ENCODE measurements at regions not wholly inside any gene's neighbourhood (a gene's known extent, or its start where the extent isn't known, plus 50 kb on each side); places are given as distances from the start of the nearest gene placed in this dataset.

DNA sequence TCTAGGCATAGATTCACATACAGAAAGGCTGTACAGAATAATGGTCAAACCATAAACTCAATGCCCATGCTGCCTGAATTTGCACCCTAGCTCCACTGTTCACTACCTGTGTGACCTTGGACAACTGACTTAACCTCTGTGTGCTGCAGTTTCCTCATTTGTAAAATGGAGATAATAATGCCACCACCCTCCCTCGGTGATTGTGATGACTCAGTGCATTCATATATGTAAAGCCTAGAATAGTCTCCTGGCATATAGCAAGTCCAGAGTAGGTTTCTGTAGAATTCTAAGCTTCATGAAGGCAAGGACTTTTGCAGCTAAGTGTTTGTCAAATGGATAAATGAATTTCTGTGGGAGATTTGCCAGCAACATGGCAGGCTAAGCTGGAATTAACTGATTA lies 297.8 kb upstream of the NR4A3 start:
- no peak for DNase-seq

More for the DNA sequence above, 297.8 kb upstream of the NR4A3 start:
- peaks cover 0 to 2% of the 10 kb centered on the region in 2 experiments; a peak in 2 of 5 replicates for H3K9me3 Mint-ChIP-seq
- peaks cover 1% of the 10 kb centered on the region; the same call in 1 of the 2 replicates for H3K27me3 Mint-ChIP-seq (ENCODE audit: low read depth)
- no peaks in the 10 kb centered on the region for H3K79me1 ChIP-seq (ENCODE audit: insufficient read depth, low read depth, low read length, poor library complexity, severe bottlenecking)
- H3K27ac ChIP-seq (ENCODE audit: insufficient read length, low read depth, low read length), result no peak overlapping the region
- H3K27ac Mint-ChIP-seq, result no peak overlapping the region
- H4K5ac ChIP-seq (ENCODE audit: insufficient read length, low read depth, low read length), result no peak overlapping the region
- no peak overlapping the region for H3K4me2 ChIP-seq (ENCODE audit: insufficient read depth, insufficient read length, low read length)
- H2BK20ac ChIP-seq (ENCODE audit: low read depth, low read length, poor library complexity, severe bottlenecking), result no peak overlapping the region
- no peak overlapping the region for H3K9ac ChIP-seq (ENCODE audit: extremely low read depth, insufficient read length, low read length)
- H3K9me3 ChIP-seq (ENCODE audit: control insufficient read depth, low read depth, low read length), result no peaks in the 10 kb centered on the region
- no peaks in the 10 kb centered on the region for H3K4me1 ChIP-seq (ENCODE audit: insufficient read depth, low read length)
- TF ChIP-seq, protein P1, sequence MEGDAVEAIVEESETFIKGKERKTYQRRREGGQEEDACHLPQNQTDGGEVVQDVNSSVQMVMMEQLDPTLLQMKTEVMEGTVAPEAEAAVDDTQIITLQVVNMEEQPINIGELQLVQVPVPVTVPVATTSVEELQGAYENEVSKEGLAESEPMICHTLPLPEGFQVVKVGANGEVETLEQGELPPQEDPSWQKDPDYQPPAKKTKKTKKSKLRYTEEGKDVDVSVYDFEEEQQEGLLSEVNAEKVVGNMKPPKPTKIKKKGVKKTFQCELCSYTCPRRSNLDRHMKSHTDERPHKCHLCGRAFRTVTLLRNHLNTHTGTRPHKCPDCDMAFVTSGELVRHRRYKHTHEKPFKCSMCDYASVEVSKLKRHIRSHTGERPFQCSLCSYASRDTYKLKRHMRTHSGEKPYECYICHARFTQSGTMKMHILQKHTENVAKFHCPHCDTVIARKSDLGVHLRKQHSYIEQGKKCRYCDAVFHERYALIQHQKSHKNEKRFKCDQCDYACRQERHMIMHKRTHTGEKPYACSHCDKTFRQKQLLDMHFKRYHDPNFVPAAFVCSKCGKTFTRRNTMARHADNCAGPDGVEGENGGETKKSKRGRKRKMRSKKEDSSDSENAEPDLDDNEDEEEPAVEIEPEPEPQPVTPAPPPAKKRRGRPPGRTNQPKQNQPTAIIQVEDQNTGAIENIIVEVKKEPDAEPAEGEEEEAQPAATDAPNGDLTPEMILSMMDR (conservative IDR thresholded peaks at IDR 0.05), result no peak
- H2BK15ac ChIP-seq (ENCODE audit: low read depth, low read length), result no peak overlapping the region
- no peak overlapping the region for H2AK5ac ChIP-seq (ENCODE audit: insufficient read length, low read length)
- no peaks in the 10 kb centered on the region for H3K4me1 Mint-ChIP-seq
- no peak overlapping the region for H3K4ac ChIP-seq (ENCODE audit: low read depth, low read length)
- H3K14ac ChIP-seq (ENCODE audit: insufficient read depth, low read length), result no peak overlapping the region
- H3K18ac ChIP-seq (ENCODE audit: insufficient read length, low read depth, low read length), result no peak overlapping the region
- H4K91ac ChIP-seq (ENCODE audit: insufficient read length, low read depth, low read length), result no peak overlapping the region
- H3K23me2 ChIP-seq (ENCODE audit: insufficient read length, low read depth, low read length, poor library complexity, severe bottlenecking), result no peaks in the 10 kb centered on the region
- no peak overlapping the region for H3T11ph ChIP-seq (ENCODE audit: low read length)
- WGBS (ENCODE audit: extremely low coverage, insufficient read length, low lambda C conversion rate), result no CpG with 5 or more reads among the region's 1 CpG
- H2AFZ ChIP-seq (ENCODE audit: low read length), result no peak overlapping the region
- no peak overlapping the region for H4K8ac ChIP-seq (replicated peaks; ENCODE audit: insufficient read length, low read depth, low read length)
- H3K4me3 Mint-ChIP-seq, result no peak overlapping the region
- no peaks in the 10 kb centered on the region for H4K20me1 ChIP-seq (ENCODE audit: control insufficient read depth, insufficient read depth, insufficient read length)
- H3K56ac ChIP-seq (ENCODE audit: insufficient read length, low read depth, low read length), result no peak overlapping the region
- H3K79me2 ChIP-seq (ENCODE audit: insufficient read depth, low read length), result no peaks in the 10 kb centered on the region
- no peak overlapping the region for H3K23ac ChIP-seq (ENCODE audit: insufficient read length, low read depth, low read length)
- H3K36me3 Mint-ChIP-seq (ENCODE audit: insufficient read depth in 1 of 3, low read depth in 3 of 3), result no peaks in the 10 kb centered on the region
- H2BK5ac ChIP-seq (ENCODE audit: insufficient read length, low read length), result no peak overlapping the region
- no peak overlapping the region for H2BK120ac ChIP-seq (ENCODE audit: low read depth, low read length, poor library complexity, severe bottlenecking)
- H2BK12ac ChIP-seq (ENCODE audit: insufficient read length, low read depth, low read length), result no peak overlapping the region
- no peaks in the 10 kb centered on the region for H3K27me3 ChIP-seq (ENCODE audit: insufficient read depth, low read length)
